ENCODE measurements at regions not wholly inside any gene's neighbourhood (a gene's known extent, or its start where the extent isn't known, plus 50 kb on each side); places are given as distances from the start of the nearest gene placed in this dataset.
"Not testable (repeated sequence)": the region's sequence is repeated elsewhere in the genome, so short reads cannot be mapped to it uniquely, and the experiment has no call there.

DNA sequence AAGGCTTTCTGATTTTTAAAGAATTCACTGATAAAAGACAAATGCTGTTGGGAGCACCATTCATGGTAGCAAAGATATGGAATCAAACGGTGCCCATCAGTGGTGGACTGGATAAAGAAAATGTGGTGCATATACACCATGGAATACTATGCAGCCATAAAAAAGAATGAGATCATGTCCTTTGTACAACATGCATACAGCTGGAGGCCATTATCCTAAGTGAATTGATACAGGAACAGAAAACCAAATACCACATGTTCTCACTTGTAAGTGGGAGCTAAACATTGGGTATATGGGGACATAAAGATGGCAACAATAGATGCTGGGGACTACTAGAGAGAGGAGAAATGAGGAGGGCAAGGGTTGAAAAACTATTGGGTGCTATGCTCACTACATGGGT, 68.8 kb upstream of the MPP7 start:
- TF ChIP-seq CTCF (IDR thresholded peaks at IDR 0.05; ENCODE audit: low read depth, low read length); EZH2phosphoT487 (IDR thresholded peaks at IDR 0.05; ENCODE audit: low read depth): not testable (repeated sequence)
